ENCODE measurements at regions not wholly inside any gene's neighbourhood (a gene's known extent, or its start where the extent isn't known, plus 50 kb on each side); places are given as distances from the start of the nearest gene placed in this dataset.

DNA sequence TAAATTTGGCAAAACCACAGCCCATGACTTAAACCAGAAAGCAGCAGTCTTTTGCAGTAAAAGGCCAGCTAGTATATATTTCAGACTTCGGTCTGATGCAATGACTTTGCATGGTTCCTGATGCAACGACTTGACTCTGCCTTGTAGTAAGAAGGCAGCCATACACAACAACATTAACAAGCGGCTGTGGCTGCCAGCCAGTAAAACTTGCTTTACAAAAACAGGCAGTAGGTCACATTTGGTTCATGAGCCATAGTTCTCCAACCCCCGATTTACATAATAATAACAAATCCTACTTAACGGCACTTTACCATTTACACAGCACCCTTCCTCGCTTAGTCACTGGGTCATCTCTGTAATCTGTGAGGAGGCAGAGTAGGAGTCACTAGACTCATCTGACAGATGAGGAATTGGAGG is 410.3 kb downstream of the LRATD1 start:
- no peak for DNase-seq (ENCODE audit: low read depth)

- DNase-seq (ENCODE audit: low read depth): no peak
Measured at GRCh38 chr2:15043336-15044058, 411.0 kb downstream of the LRATD1 start.

GRCh38 chr2:15045054-15045453 is 412.5 kb downstream of the LRATD1 start:
- DNase-seq (ENCODE audit: low read depth): no peak

DNA sequence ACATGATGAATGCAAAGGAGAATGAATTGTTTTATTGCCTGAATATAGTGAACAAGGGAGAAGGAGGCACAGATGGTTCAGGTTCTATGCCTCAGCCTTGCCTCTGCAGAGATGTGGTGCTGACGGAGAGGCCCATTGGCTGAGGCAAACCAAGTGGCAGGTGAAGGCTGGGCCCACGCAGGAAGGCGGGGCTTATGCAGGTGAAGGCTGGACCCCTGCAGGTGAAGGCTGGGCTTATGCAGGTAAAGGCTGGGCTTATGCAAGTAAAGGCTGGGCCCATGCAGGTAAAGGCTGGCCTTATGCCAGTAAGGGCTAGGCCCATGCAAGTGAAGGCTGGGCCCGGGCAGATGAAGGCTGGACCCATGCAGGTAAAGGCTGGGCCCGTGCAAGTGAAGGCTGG is 414.7 kb downstream of the LRATD1 start:
- DNase-seq (ENCODE audit: low read depth): no peak

GRCh38 chr2:15048000-15048399 is 415.5 kb downstream of the LRATD1 start:
- no peak for DNase-seq (ENCODE audit: low read depth)

DNA sequence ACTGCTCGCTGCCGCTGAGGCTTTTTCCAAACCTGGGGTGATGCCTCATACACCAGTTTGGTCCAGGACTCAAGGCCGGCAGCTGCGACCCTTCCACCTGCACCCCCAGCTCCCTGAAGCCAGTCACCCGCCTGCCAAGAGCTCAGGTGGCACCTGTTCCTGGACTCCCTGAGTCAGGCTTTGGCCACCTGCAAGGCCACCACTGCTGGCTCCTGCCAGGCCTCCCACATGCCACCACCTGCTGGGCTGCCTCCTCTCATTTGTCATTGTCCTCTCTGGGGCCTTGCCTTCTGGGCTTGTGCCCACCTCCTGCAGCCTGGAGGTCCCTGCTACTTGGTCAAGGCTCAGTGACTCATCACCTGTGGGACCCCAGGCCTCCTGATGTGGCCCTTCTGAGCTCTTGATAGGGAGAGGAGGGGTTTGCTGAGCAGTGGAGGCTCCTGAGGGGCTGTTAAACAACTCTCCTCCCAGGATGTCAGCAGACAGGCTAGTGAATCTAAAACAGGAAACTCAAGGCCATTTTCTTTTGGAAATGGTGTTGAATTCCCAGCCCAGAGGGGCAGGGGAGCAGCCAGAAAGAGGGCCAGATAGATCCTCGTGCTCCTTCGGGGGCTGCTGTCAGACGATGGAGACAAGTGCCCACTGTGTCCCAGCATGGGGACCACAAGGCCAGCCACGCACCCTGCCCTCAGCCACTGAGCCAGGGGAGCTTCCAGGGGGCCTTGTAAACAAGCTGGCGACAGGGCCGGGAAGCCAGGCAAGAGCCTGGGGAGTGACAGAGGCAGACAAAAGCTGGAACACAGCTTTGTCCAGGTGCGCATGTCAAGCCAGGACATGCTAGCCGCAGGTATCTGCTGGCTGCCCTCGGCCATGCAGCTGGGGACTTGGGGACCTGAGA is 416.8 kb downstream of the LRATD1 start:
- no peak for DNase-seq (ENCODE audit: low read depth)

DNA sequence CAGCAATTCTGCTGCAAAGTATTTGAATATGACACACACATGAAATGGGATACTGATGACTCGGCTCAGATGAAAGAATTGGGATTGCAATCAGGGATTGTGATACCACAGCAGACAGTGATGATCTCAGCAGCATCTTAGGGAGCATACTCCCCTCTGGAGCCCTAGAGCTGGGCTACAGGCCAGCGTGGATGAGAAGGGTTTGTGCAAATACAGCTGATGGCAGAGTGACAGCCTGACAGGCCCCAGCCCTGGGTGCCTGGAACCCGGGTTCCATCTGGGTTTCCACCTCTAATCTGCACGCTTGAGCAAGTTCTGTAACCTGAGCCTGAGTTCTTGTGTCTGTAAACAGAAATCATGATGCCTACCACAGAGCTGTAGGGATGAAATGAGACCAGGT is 418.0 kb downstream of the LRATD1 start:
- no peak for DNase-seq (ENCODE audit: low read depth)

DNA sequence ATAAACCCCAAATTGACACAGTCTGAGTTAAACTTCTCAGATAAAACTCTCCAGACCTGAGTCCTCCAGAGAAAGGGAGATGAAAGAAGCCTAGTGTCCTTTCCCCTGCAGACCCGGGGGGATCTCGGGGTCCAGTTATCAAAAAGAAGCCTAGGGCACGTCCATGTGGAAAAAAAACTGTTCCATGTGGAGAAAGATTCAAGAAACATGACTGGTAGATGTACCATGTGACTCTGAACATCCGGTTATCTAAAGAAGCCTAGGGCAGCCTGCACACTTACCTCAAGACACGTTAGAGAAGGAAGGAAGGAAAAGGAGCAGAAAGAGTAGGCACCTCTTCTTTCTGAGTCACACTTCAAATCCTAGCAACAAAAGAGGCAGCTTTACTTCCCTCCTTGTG is 421.0 kb downstream of the LRATD1 start:
- DNase-seq (ENCODE audit: low read depth): no peak

DNA sequence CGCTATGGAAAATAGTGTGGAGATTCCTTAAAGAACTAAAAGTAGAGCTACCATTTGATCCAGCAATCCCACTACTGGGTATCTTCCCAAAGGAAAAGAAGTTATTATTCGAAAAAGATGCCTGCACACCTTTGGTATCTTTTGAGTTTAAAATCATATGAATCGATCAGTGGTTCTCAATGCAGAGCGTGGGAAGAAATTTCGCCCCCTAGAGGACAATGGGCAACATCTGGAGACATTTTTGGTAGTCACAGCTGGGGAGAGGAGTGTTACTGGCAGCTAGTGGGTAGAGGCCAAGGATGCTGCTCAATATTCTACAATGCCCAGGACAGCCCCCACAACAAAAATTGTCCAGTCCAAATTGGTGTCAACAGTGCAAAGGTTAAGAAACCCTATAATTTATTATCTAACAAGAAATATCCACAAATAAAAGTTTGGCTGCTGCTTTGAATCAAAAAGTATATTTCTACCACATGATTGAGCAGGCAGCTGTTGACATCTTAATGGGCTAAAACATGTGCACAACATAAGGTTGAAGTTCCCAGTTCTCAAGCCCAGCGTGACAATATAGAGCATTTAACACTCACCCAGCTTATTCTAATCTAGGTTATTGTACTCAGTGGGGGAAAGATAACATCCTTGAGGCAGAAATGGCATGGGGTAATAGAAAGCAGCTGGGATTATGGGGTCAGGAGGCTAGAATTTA is 425.7 kb downstream of the LRATD1 start:
- DNase-seq (ENCODE audit: low read depth): no peak

GRCh38 chr2:15058721-15059157 is 426.2 kb downstream of the LRATD1 start:
- DNase-seq (ENCODE audit: low read depth): no peak

DNA sequence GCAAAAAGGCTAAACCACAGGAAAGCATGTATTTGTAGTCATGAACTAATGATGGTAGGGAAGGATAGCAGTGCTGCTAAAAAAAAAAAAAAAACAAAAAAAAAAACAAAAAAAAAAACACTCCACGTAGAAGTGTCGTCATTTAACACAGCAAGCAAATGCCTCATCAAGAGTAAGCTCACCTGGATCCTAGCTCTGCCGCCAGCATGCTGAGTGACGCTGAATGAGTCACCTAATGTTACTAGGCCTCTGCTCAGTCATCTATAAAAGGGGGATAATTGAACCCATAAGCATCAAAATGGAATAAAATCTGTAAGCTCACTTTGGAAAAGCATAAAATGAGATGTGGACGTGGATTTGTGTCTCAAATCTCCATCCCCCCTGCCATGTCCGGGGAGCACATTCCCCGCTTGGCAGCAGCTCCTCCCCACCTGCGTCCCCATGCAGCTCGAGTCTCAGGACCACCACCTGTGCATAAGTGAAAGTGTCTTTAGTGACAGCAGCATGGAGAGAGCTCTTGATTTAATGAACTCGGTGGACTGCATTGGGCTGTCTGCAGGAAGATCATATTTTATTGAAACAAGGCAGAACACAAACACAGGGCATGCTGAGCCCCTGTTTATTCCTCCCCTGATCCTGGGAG is 427.5 kb downstream of the LRATD1 start:
- DNase-seq (ENCODE audit: low read depth): no peak

GRCh38 chr2:15061268-15061667 is 428.8 kb downstream of the LRATD1 start:
- DNase-seq (ENCODE audit: low read depth): no peak

DNA sequence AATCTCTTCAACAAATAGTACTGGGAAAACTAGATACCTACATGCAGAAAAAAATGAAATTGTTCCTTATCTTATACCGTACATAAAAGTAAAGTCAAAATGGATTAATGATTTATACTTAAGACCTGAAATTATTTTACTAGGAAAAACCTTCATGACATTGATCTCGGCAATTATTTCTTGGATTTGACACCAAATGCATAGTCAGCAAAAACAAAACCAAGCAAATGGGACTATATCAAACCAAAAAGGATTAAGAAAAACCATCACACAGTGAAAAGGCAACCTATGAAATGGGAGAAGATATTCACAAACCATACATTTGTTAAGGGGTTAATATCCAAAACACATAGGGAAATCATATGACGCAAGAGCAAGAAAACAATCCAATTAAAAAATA is 433.6 kb downstream of the LRATD1 start:
- no peak for DNase-seq (ENCODE audit: low read depth)

- no peak for DNase-seq (ENCODE audit: low read depth)
Measured at GRCh38 chr2:15069149-15069548, 436.6 kb downstream of the LRATD1 start.

DNA sequence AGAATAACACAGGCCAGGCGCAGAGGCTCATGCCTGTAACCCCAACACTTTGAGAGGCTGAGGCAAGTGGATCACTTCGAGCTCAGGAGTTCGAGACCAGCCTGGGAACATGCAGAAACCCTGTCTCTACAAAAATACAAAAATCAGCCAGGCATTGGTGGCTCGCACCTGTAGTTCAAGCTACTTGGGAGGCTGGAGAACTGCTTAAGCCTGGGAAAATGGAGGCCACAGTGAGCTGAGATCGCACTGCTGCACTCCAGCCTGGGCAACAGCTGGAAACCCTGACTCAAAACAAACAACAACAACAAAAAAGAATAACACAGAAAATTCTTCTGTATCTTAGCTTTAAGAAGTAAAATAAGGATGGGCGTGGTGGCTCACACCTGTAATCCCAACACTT is 440.3 kb downstream of the LRATD1 start:
- no peak for DNase-seq (ENCODE audit: low read depth)

DNA sequence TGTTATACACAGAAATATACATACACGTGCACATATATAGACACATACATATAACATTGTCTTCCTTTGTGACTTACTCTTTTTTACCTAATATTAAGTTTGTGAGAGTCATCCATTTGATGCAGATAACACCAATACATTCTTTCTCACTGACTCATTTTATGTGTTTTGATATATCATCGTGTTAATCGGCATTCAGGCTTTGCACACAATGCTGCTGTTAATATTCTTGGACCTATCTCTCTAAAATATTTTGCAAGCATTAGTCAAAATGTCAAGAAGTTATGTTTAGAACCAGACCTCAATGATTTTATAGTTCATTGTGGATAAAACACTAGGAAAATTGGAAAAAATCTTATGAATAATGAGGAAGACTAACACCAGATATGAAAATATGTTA is 441.1 kb downstream of the LRATD1 start:
- DNase-seq (ENCODE audit: low read depth): no peak

- no peak for DNase-seq (ENCODE audit: low read depth)
Measured at GRCh38 chr2:15074319-15074718, 441.8 kb downstream of the LRATD1 start.

DNA sequence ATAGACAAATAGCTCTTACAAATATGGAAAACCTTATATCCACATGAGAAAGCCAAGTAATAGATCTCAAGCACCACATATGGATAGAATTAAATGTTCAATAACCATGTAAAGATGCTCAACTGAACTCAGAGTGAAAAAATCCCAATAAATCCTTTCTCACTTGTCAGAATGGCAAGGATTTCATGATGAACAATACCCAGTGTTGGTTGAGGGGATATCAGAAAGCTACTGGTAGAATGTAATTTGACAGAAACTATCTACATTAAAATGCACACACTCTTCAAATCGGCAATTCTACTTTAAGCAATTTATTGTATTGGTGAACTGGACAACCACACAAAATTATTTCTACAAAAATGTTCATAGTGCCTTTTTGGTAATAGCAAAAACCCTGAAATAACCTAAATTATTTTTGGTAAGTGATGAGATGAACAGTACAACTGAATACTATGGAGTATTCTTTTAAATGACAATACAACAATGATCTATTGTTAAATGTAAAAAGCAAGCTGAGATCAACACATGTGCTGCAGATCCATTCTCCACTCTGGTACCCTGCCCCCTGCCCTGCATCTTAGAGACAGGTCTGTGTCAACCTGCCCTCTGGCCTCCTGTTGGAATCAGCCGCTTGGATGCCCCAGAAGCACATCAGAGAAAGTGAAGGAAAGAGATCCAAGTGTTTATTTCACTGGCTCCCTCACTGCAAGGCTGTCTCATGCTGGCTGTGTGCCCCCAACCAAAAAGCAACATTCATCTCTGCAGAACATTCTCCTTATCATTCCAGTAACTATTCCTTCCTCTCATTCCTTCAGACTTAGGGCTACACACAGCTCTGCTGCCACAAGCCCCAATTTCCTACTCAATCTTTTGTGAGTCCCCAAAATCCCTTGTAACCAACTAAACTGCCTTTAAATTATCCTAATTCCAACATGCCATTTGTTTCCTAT is 442.5 kb downstream of the LRATD1 start:
- DNase-seq (ENCODE audit: low read depth): no peak

DNA sequence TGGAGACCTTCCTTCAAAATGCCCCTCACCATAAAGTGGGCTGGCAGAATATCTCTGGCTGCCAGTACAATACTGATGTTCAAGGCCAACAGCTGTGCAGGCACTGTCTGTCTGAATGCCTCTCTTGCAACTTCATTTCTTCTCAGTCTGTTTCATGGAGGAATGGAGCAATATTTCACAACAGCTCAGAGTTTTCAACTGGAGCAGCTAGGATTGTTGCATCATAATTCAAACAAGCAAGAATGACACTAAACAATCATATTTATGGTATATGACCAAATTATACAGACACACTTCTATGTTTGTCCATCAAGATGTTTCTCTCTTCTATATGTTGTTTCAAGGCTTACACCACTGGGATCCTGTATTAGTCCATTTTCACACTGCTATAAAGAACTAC is 444.2 kb downstream of the LRATD1 start:
- DNase-seq (ENCODE audit: low read depth): no peak

DNA sequence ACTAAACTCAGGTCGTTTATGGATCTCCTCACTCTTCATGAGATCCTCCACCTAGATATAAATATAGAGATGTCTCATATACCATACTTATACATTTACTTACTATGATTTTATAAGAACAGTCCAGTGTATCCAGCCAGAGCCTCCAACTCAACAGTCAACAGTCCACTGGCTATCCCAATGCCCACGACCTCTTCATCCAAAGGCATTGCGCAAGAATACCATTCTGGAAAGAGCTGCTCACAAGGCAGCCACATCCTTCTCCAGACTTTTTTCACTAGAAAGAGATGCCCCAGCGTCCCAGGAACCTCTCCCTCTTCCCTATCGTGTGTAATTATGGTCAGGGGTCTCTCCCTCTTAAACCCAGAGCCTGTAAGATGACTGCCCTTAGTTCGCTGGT is 448.8 kb downstream of the LRATD1 start:
- DNase-seq (ENCODE audit: low read depth): no peak
